H1 (cell line): ENCODE measurements at regions not wholly inside any gene's neighbourhood (a gene's known extent, or its start where the extent isn't known, plus 50 kb on each side); places are given as distances from the start of the nearest gene placed in this dataset.

ENCODE experiments used
- CTCF ChIA-PET: fragments of 300-600 bp; sonication (Branson Sonifier 250); formaldehyde crosslinking; loops from one replicate; lab custom pipeline; 2021; ENCODE audit not compliant: partially characterized antibody; lab: Charles Lee
- POLR2A ChIA-PET: fragments of 300-600 bp; sonication (Branson Sonifier 250); formaldehyde crosslinking; loops from one replicate; lab custom pipeline; 2021; ENCODE audit warnings: inconsistent platforms; ENCODE audit not compliant: partially characterized antibody; lab: Charles Lee
- DNase-seq, 2 experiments: peaks; one replicate each; pipeline versions ENCODE4 v3.0.0 to v3.0.0-alpha.2; 2010 to 2022; ENCODE audit warnings: low spot score in 2 of 2, low read depth in 1 of 2, mixed read lengths in 1 of 2
- FAIRE-seq: peaks from 2 replicates; lab custom pipeline; 2011; peaks lifted over from hg19 to GRCh38; lab: Jason Lieb, UNC
- H2AFZ ChIP-seq: 2 replicates; pipeline ENCODE4 v1.8.1; 2012; ENCODE audit warnings: low read length, inconsistent platforms
- H2AK5ac ChIP-seq: 2 replicates; pipeline ENCODE4 v1.6.1; 2013; ENCODE audit warnings: low read depth, low read length
- H2BK120ac ChIP-seq: replicated peaks from 2 replicates; pipeline ENCODE3; 2013; ENCODE audit warnings: low read depth, low read length, inconsistent platforms
- H2BK12ac ChIP-seq: 2 replicates; pipeline ENCODE4 v1.6.1; 2013; ENCODE audit warnings: low read depth, low read length
- H2BK15ac ChIP-seq: 2 replicates; pipeline ENCODE4 v1.6.1; 2013; ENCODE audit warnings: low read length
- H2BK20ac ChIP-seq: 2 replicates; pipeline ENCODE4 v1.6.1; 2013; ENCODE audit warnings: low read length
- H2BK5ac ChIP-seq: 2 replicates; pipeline ENCODE4 v1.6.1; 2013; ENCODE audit warnings: low read depth, low read length
- H3K14ac ChIP-seq: 2 replicates; pipeline ENCODE4 v1.6.1; 2013; ENCODE audit warnings: inconsistent platforms; ENCODE audit not compliant: insufficient read length
- H3K18ac ChIP-seq: 2 replicates; pipeline ENCODE4 v1.6.1; 2013; ENCODE audit warnings: low read length; ENCODE audit errors: extremely low read depth
- H3K23ac ChIP-seq: 2 replicates; pipeline ENCODE4 v1.6.1; 2013; ENCODE audit warnings: inconsistent platforms; ENCODE audit not compliant: insufficient read length
- H3K23me2 ChIP-seq: 2 replicates; pipeline ENCODE4 v1.6.1; 2013; ENCODE audit warnings: low read depth, low read length
- H3K27ac ChIP-seq: 2 replicates; pipeline ENCODE4 v1.6.1; 2011; ENCODE audit warnings: low read depth, low read length, inconsistent platforms
- H3K27me3 ChIP-seq, 4 experiments: replicated peaks in 1 of 4; 1 replicate in 1 of 4; 2 replicates in 3 of 4; pipeline versions ENCODE4 v1.6.1 to v1.8.1; 2011 to 2013; ENCODE audit warnings: low read length in 3 of 4, mild to moderate bottlenecking in 3 of 4, inconsistent platforms in 2 of 4, mixed read lengths in 2 of 4, moderate library complexity in 1 of 4; ENCODE audit not compliant: control insufficient read depth in 3 of 4, insufficient read depth in 3 of 4; ENCODE audit errors: extremely low read depth in 1 of 4
- H3K36me3 ChIP-seq, 4 experiments: 2 replicates each; pipeline versions ENCODE4 v1.6.1 to v1.8.1; 2011 to 2013; ENCODE audit warnings: mild to moderate bottlenecking in 4 of 4, low read length in 3 of 4, moderate library complexity in 2 of 4, control low read depth in 1 of 4, inconsistent platforms in 1 of 4; ENCODE audit not compliant: insufficient read depth in 4 of 4, control insufficient read depth in 2 of 4
- H3K4ac ChIP-seq: replicated peaks from 2 replicates; pipeline ENCODE3; 2013; ENCODE audit warnings: low read length, low read depth, mixed read lengths, inconsistent platforms; ENCODE audit not compliant: insufficient read length
- H3K4me1 ChIP-seq, 4 experiments: replicated peaks in 1 of 4; 1 replicate in 1 of 4; 2 replicates in 3 of 4; pipeline versions ENCODE4 v1.6.1 to v1.8.1; 2011 to 2013; ENCODE audit warnings: low read length in 3 of 4, inconsistent platforms in 2 of 4, mixed read lengths in 1 of 4; ENCODE audit not compliant: insufficient read depth in 4 of 4, control insufficient read depth in 3 of 4
- H3K4me2 ChIP-seq, 2 experiments: 2 replicates each; pipeline versions ENCODE4 v1.6.1 to v1.8.1; 2011 to 2013; ENCODE audit warnings: low read depth in 2 of 2, low read length in 2 of 2, control low read depth in 1 of 2, inconsistent platforms in 1 of 2, mild to moderate bottlenecking in 1 of 2; ENCODE audit not compliant: insufficient read depth in 1 of 2
- H3K4me3 ChIP-seq, 4 experiments: fragments of 200-600, 300-600 bp in 1 of 4; sonication (generic), shearing (Covaris generic), sonication (Bioruptor Twin) in 1 of 4; 2 replicates each; pipeline versions ENCODE4 v1.5.1 to v1.8.1; 2011 to 2016; ENCODE audit warnings: low read length in 4 of 4, low read depth in 3 of 4, control low read depth in 2 of 4, inconsistent platforms in 2 of 4, mild to moderate bottlenecking in 2 of 4, mixed read lengths in 1 of 4, moderate library complexity in 1 of 4; ENCODE audit not compliant: insufficient read depth in 2 of 4; ENCODE audit errors: extremely low read depth in 1 of 4
- H3K56ac ChIP-seq: replicated peaks from 2 replicates; pipeline ENCODE3; 2013; ENCODE audit warnings: low read depth, mild to moderate bottlenecking, mixed read lengths, low read length, inconsistent platforms; ENCODE audit not compliant: insufficient read length
- H3K79me1 ChIP-seq: 2 replicates; pipeline ENCODE4 v1.6.1; 2013; ENCODE audit warnings: low read depth, low read length, control low read depth
- H3K79me2 ChIP-seq, 2 experiments: 2 replicates each; pipeline versions ENCODE4 v1.6.1 to v1.8.1; 2012 to 2013; ENCODE audit warnings: low read length in 2 of 2, mild to moderate bottlenecking in 2 of 2, inconsistent platforms in 1 of 2; ENCODE audit not compliant: insufficient read depth in 2 of 2, control insufficient read depth in 1 of 2
- H3K9ac ChIP-seq, 4 experiments: replicated peaks in 1 of 4; 1 replicate in 1 of 4; 2 replicates in 3 of 4; pipeline versions ENCODE4 v1.6.1 to v1.8.1; 2011 to 2013; ENCODE audit warnings: low read depth in 3 of 4, low read length in 3 of 4, control low read depth in 2 of 4, mild to moderate bottlenecking in 2 of 4, moderate library complexity in 2 of 4, inconsistent platforms in 1 of 4; ENCODE audit errors: extremely low read depth in 1 of 4
- H3K9me3 ChIP-seq, 2 experiments: 2 replicates each; pipeline versions ENCODE4 v1.6.1 to v1.8.1; 2012 to 2013; ENCODE audit warnings: mild to moderate bottlenecking in 2 of 2, moderate library complexity in 2 of 2, control low read depth in 1 of 2, inconsistent platforms in 1 of 2, low read depth in 1 of 2, low read length in 1 of 2, mixed read lengths in 1 of 2; ENCODE audit not compliant: insufficient read depth in 2 of 2
- H4K20me1 ChIP-seq, 2 experiments: replicated peaks in 1 of 2; 2 replicates each; pipeline versions ENCODE3 to v1.8.1; 2011 to 2013; ENCODE audit warnings: inconsistent platforms in 2 of 2, low read length in 2 of 2, mild to moderate bottlenecking in 1 of 2; ENCODE audit not compliant: insufficient read depth in 2 of 2, control insufficient read depth in 1 of 2
- H4K5ac ChIP-seq: 2 replicates; pipeline ENCODE4 v1.6.1; 2013; ENCODE audit warnings: low read length, low read depth, mixed read lengths, inconsistent platforms; ENCODE audit not compliant: insufficient read length
- H4K8ac ChIP-seq: 2 replicates; pipeline ENCODE4 v1.8.0; 2013; ENCODE audit warnings: mild to moderate bottlenecking, moderate library complexity, low read length, inconsistent platforms; ENCODE audit not compliant: insufficient read depth; ENCODE audit errors: extremely low read depth
- H4K91ac ChIP-seq: replicated peaks from 2 replicates; pipeline ENCODE3; 2013; ENCODE audit warnings: low read length, mixed read lengths, inconsistent platforms; ENCODE audit not compliant: insufficient read length
- ASH2L ChIP-seq: fragments of 200-600, 300-600 bp; sonication (generic); IDR thresholded peaks from one replicate; pipeline ENCODE4 v1.7.1; 2017; ENCODE audit warnings: low read length
- CTBP2 ChIP-seq: IDR thresholded peaks from 2 replicates; pipeline ENCODE4 v1.7.0; 2011; ENCODE audit warnings: borderline replicate concordance, mild to moderate bottlenecking, moderate library complexity, mixed read lengths, low read length; ENCODE audit not compliant: insufficient read depth, insufficient read length
- KDM4A ChIP-seq: IDR thresholded peaks from one replicate; pipeline ENCODE4 v1.7.1; 2012; ENCODE audit warnings: low read depth, mild to moderate bottlenecking, moderate library complexity, low read length, inconsistent platforms; ENCODE audit not compliant: severe bottlenecking
- MAFK ChIP-seq: IDR thresholded peaks from 2 replicates; pipeline ENCODE4 v1.6.1; 2012; ENCODE audit warnings: low read depth, mild to moderate bottlenecking, improper control_type of control experiment, low read length
- POLR2AphosphoS5 ChIP-seq: IDR thresholded peaks from 2 replicates; pipeline ENCODE4 v1.6.1; 2011; ENCODE audit warnings: low read depth, low read length
- POU5F1 ChIP-seq: IDR thresholded peaks from 2 replicates; pipeline ENCODE4 v1.6.1; 2011; ENCODE audit warnings: low read depth, mild to moderate bottlenecking, low read length, moderate library complexity
- RFX5 ChIP-seq: IDR thresholded peaks from 2 replicates; pipeline ENCODE4 v1.6.1; 2011; ENCODE audit warnings: low read depth, low read length, improper control_type of control experiment, borderline replicate concordance
- ZNF274 ChIP-seq: IDR thresholded peaks from 2 replicates; pipeline ENCODE4 v1.7.0; 2012; ENCODE audit warnings: low read length, borderline replicate concordance; ENCODE audit errors: extremely low read depth
- TF ChIP-seq, protein P1 (sequence below): IDR thresholded peaks from 2 replicates; pipeline ENCODE4 v1.6.1; 2012; ENCODE audit warnings: inconsistent platforms

GRCh38 chr11:103805688-103806009 lies 230.8 kb upstream of the DDI1 start:
- no peak overlapping the region for H4K5ac ChIP-seq
- no peak overlapping the region for H2BK20ac ChIP-seq
- no peaks in the 10 kb centered on the region for H3K36me3 ChIP-seq
- DNase-seq = no peak
- H2BK5ac ChIP-seq = no peak overlapping the region
- H3K4ac ChIP-seq = no peak overlapping the region
- H3K23ac ChIP-seq = no peak overlapping the region
- H3K27ac ChIP-seq = no peak overlapping the region
- no peak for FAIRE-seq
- ChIA-PET POLR2A (no interaction called here), CTCF (interaction anchor here (0.6 kb wide), 1 partner anchor 464 kb away, joined by 3 read pairs; no protein-coding TSS in a partner anchor)
- H4K8ac ChIP-seq = no peak overlapping the region
- no peak overlapping the region for H3K18ac ChIP-seq
- H3K4me2 ChIP-seq = no peak overlapping the region
- no peak overlapping the region for H2AFZ ChIP-seq
- H3K27me3 ChIP-seq = no peaks in the 10 kb centered on the region
- H3K9ac ChIP-seq = no peak overlapping the region
- no peak overlapping the region for H4K91ac ChIP-seq
- H2BK12ac ChIP-seq = no peak overlapping the region
- H3K14ac ChIP-seq = no peak overlapping the region
- H3K9me3 ChIP-seq = no peaks in the 10 kb centered on the region
- no peaks in the 10 kb centered on the region for H4K20me1 ChIP-seq
- H2BK15ac ChIP-seq = no peak overlapping the region
- H2BK120ac ChIP-seq = no peak overlapping the region
- H3K56ac ChIP-seq = no peak overlapping the region
- H2AK5ac ChIP-seq = no peak overlapping the region
- peaks cover 0 to 3% (median 0%) of the 10 kb centered on the region in 4 experiments; a peak in 1 of 7 replicates for H3K4me1 ChIP-seq
- no peaks in the 10 kb centered on the region for H3K79me1 ChIP-seq
- no peaks in the 10 kb centered on the region for H3K79me2 ChIP-seq
- H3K4me3 ChIP-seq = no peak overlapping the region
- H3K23me2 ChIP-seq = no peaks in the 10 kb centered on the region
- TF ChIP-seq POU5F1 (no peak), ZNF274 (no peak), POLR2AphosphoS5 (no peak), MAFK (no peak), RFX5 (no peak), ASH2L (no peak), CTBP2 (no peak), KDM4A (no peak)
- TF ChIP-seq, protein P1, sequence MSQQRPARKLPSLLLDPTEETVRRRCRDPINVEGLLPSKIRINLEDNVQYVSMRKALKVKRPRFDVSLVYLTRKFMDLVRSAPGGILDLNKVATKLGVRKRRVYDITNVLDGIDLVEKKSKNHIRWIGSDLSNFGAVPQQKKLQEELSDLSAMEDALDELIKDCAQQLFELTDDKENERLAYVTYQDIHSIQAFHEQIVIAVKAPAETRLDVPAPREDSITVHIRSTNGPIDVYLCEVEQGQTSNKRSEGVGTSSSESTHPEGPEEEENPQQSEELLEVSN = no peak
